SK-N-SH (cell line): ENCODE measurements at regions not wholly inside any gene's neighbourhood (a gene's known extent, or its start where the extent isn't known, plus 50 kb on each side); places are given as distances from the start of the nearest gene placed in this dataset.

Experiments
- CTCF ChIA-PET: fragments of 300-600, 350-600 bp; formaldehyde crosslinking; extraction: SDS; loops from one replicate; lab custom pipeline; 2021; lab: Yijun Ruan, JAX
- POLR2A ChIA-PET: fragments of 350-600 bp; sonication (Branson Sonifier 250); formaldehyde crosslinking; extraction: SDS; loops from one replicate; lab custom pipeline; 2020; ENCODE audit warnings: antibody characterized with exemption, inconsistent platforms; lab: Yijun Ruan, JAX
- DNase-seq: peaks from one replicate; pipeline ENCODE4 v3.0.0; 2012
- H2AFZ ChIP-seq: fragments of 200-600 bp; sonication (generic); 2 replicates; pipeline ENCODE4 v1.8.1; 2016; ENCODE audit warnings: antibody characterized with exemption, mild to moderate bottlenecking, low read depth
- H3F3A ChIP-seq: fragments of 200-600 bp; sonication (generic); replicated peaks from 2 replicates; pipeline ENCODE3; 2016; ENCODE audit warnings: antibody characterized with exemption, mild to moderate bottlenecking; ENCODE audit not compliant: insufficient read depth
- H3K27ac ChIP-seq, 2 experiments: fragments of 200-500 bp in 1 of 2; fragments of 200-600 bp in 1 of 2; sonication (Bioruptor generic) in 1 of 2; sonication (generic), shearing (Covaris generic) in 1 of 2; 2 replicates each; pipeline versions ENCODE4 v1.5.1 to v1.6.1; 2014 to 2016; ENCODE audit warnings: low read depth in 2 of 2, inconsistent platforms in 1 of 2, low read length in 1 of 2, mild to moderate bottlenecking in 1 of 2, mixed read lengths in 1 of 2
- H3K27me3 ChIP-seq: fragments of 200-600 bp; sonication (generic), shearing (Covaris generic); 2 replicates; pipeline ENCODE4 v1.6.1; 2016; ENCODE audit warnings: mixed run types; ENCODE audit not compliant: insufficient read depth
- H3K36me3 ChIP-seq, 2 experiments: fragments of 200-500 bp in 1 of 2; fragments of 200-600 bp in 1 of 2; sonication (Bioruptor generic) in 1 of 2; sonication (generic) in 1 of 2; replicated peaks in 1 of 2; 2 replicates each; pipeline versions ENCODE3 to v1.5.1; 2014 to 2016; ENCODE audit warnings: low read length in 1 of 2, mild to moderate bottlenecking in 1 of 2; ENCODE audit not compliant: insufficient read depth in 2 of 2, control insufficient read depth in 1 of 2
- H3K4me1 ChIP-seq, 2 experiments: fragments of 200-500 bp in 1 of 2; fragments of 200-600 bp in 1 of 2; sonication (Bioruptor generic) in 1 of 2; sonication (generic), shearing (Covaris generic) in 1 of 2; 2 replicates each; pipeline versions ENCODE4 v1.5.1 to v1.6.1; 2014 to 2016; ENCODE audit warnings: low read depth in 1 of 2, low read length in 1 of 2, mixed run types in 1 of 2; ENCODE audit not compliant: insufficient read depth in 2 of 2, control insufficient read depth in 1 of 2
- H3K4me2 ChIP-seq: fragments of 200-600 bp; sonication (generic), shearing (Covaris generic); 2 replicates; pipeline ENCODE4 v1.6.1; 2017; ENCODE audit warnings: mixed run types
- H3K4me3 ChIP-seq, 2 experiments: fragments of 200-500 bp in 1 of 2; fragments of 200-600 bp in 1 of 2; sonication (Bioruptor generic) in 1 of 2; sonication (generic), shearing (Covaris generic) in 1 of 2; 2 replicates each; pipeline versions ENCODE4 v1.5.1 to v1.8.1; 2014 to 2016; ENCODE audit warnings: low read depth in 2 of 2, inconsistent platforms in 1 of 2, low read length in 1 of 2, mild to moderate bottlenecking in 1 of 2, mixed read lengths in 1 of 2, moderate library complexity in 1 of 2
- H3K79me2 ChIP-seq: fragments of 200-600 bp; sonication (generic); 2 replicates; pipeline ENCODE4 v1.8.1; 2017; ENCODE audit warnings: mild to moderate bottlenecking; ENCODE audit not compliant: insufficient read depth
- H3K9ac ChIP-seq: fragments of 200-600 bp; sonication (generic); 2 replicates; pipeline ENCODE4 v1.6.1; 2017; ENCODE audit warnings: mixed run types
- H3K9me2 ChIP-seq: fragments of 200-600 bp; sonication (generic); 2 replicates; pipeline ENCODE4 v1.6.1; 2017; ENCODE audit warnings: mixed run types
- H3K9me3 ChIP-seq: fragments of 200-600 bp; sonication (generic); 2 replicates; pipeline ENCODE4 v1.6.1; 2017; ENCODE audit warnings: mixed run types, mild to moderate bottlenecking, moderate library complexity
- H4K20me1 ChIP-seq: fragments of 200-600 bp; sonication (generic); 2 replicates; pipeline ENCODE4 v1.6.1; 2017; ENCODE audit warnings: mild to moderate bottlenecking, mixed run types; ENCODE audit not compliant: insufficient read depth
- CTCF ChIP-seq: fragments of 200-600 bp; sonication (generic); IDR thresholded peaks from 2 replicates; pipeline ENCODE4 v1.6.1; 2017; ENCODE audit warnings: antibody characterized with exemption, mild to moderate bottlenecking, moderate library complexity
- EZH2phosphoT487 ChIP-seq: fragments of 200-600 bp; sonication (generic); IDR thresholded peaks from 2 replicates; pipeline ENCODE4 v1.6.1; 2017; ENCODE audit warnings: low read depth, mixed run types, mild to moderate bottlenecking, antibody characterized with exemption, moderate library complexity, borderline replicate concordance
- FOXJ3 ChIP-seq: sonication (generic); formaldehyde crosslinking; IDR thresholded peaks from 2 replicates; pipeline ENCODE4 v1.5.1; 2020; ENCODE audit warnings: mild to moderate bottlenecking, missing genetic modification reagents
- GABPA ChIP-seq: IDR thresholded peaks from 2 replicates; pipeline ENCODE4 v1.4.0; 2012; ENCODE audit warnings: low read depth, mild to moderate bottlenecking
- IRF3 ChIP-seq: fragments of 150-350 bp; IDR thresholded peaks from 2 replicates; pipeline ENCODE4 v1.6.1; 2016; ENCODE audit warnings: mild to moderate bottlenecking, low read depth, low read length
- MAX ChIP-seq: IDR thresholded peaks from 2 replicates; pipeline ENCODE4 v1.4.0; 2012; ENCODE audit warnings: low read depth
- MEF2A ChIP-seq: IDR thresholded peaks from 2 replicates; pipeline ENCODE4 v1.4.0; 2012; ENCODE audit warnings: low read depth, borderline replicate concordance
- MXI1 ChIP-seq: IDR thresholded peaks from 2 replicates; pipeline ENCODE4 v1.6.1; 2012; ENCODE audit warnings: mild to moderate bottlenecking, low read depth, low read length, improper control_type of control experiment
- NFIC ChIP-seq: IDR thresholded peaks from 2 replicates; pipeline ENCODE4 v1.4.0; 2012; ENCODE audit warnings: borderline replicate concordance
- PBX3 ChIP-seq: IDR thresholded peaks from 2 replicates; pipeline ENCODE4; 2012
- POLR2AphosphoS5 ChIP-seq: IDR thresholded peaks from 2 replicates; pipeline ENCODE4 v1.6.1; 2012; ENCODE audit warnings: low read depth, low read length
- SMC3 ChIP-seq: IDR thresholded peaks from 2 replicates; pipeline ENCODE4 v1.6.1; 2012; ENCODE audit warnings: low read depth, low read length, improper control_type of control experiment
- USF2 ChIP-seq: fragments of 150-350 bp; IDR thresholded peaks from 2 replicates; pipeline ENCODE4 v1.6.1; 2017; ENCODE audit warnings: antibody characterized with exemption, low read length, low read depth, borderline replicate concordance
- WGBS: methylation state at CpG from one replicate; pipeline ENCODE4 v1.1.6; 2017; ENCODE audit warnings: low lambda C conversion rate; 5-methylcytosine and 5-hydroxymethylcytosine counted together

GRCh38 chr2:125711075-125711474, 944.9 kb upstream of the GYPC start:
- ChIA-PET POLR2A (no interaction called here), CTCF (interaction anchor here (0.6 kb wide), 1 partner anchor 346 kb away, joined by 3 read pairs; no protein-coding TSS in a partner anchor)
- WGBS: 4% methylated on average over 1 of the region's 1 CpG

GRCh38 chr2:125713533-125713932, 942.4 kb upstream of the GYPC start:
- H3K9me2 ChIP-seq: no peaks in the 10 kb centered on the region
- no peak overlapping the region for H3K4me3 ChIP-seq
- ChIA-PET CTCF (interaction anchor here (1.2 kb wide), 1 partner anchor 815 kb away, joined by 3 read pairs; no protein-coding TSS in a partner anchor), POLR2A (no interaction called here)
- no peak for TF ChIP-seq NFIC
- TF ChIP-seq FOXJ3 (CRISPR knock-in tag): no peak
- TF ChIP-seq GABPA: no peak
- no peak overlapping the region for H3K9ac ChIP-seq
- H3K9me3 ChIP-seq: no peaks in the 10 kb centered on the region
- H3K4me1 ChIP-seq: no peaks in the 10 kb centered on the region
- 11% methylated on average over 6 of the region's 6 CpGs for WGBS
- H3K27me3 ChIP-seq: no peaks in the 10 kb centered on the region
- DNase-seq: no peak
- no peaks in the 10 kb centered on the region for H4K20me1 ChIP-seq
- H2AFZ ChIP-seq: no peak overlapping the region
- no peaks in the 10 kb centered on the region for H3F3A ChIP-seq
- no peaks in the 10 kb centered on the region for H3K36me3 ChIP-seq
- H3K27ac ChIP-seq: no peak overlapping the region
- H3K79me2 ChIP-seq: no peaks in the 10 kb centered on the region
- H3K4me2 ChIP-seq: no peak overlapping the region

More at GRCh38 chr2:125711075-125711474, 944.9 kb upstream of the GYPC start:
- Histone ChIP-seq H3K36me3 (no peaks in the 10 kb centered on the region), H3K4me2 (no peak overlapping the region), H3K79me2 (no peaks in the 10 kb centered on the region), H4K20me1 (no peaks in the 10 kb centered on the region), H3K4me1 (no peaks in the 10 kb centered on the region), H3K9ac (no peak overlapping the region), H2AFZ (no peak overlapping the region), H3K9me3 (no peaks in the 10 kb centered on the region), H3F3A (no peaks in the 10 kb centered on the region), H3K27me3 (no peaks in the 10 kb centered on the region), H3K9me2 (no peaks in the 10 kb centered on the region), H3K4me3 (no peak overlapping the region), H3K27ac (no peak overlapping the region)
- no peak for DNase-seq
- TF ChIP-seq EZH2phosphoT487 (no peak), IRF3 (no peak), PBX3 (no peak), MEF2A (no peak), MAX (no peak)

- Histone ChIP-seq H3K27ac (no peak overlapping the region), H3K9me2 (no peaks in the 10 kb centered on the region), H3K36me3 (no peaks in the 10 kb centered on the region), H3K9me3 (no peaks in the 10 kb centered on the region), H3F3A (no peaks in the 10 kb centered on the region), H4K20me1 (no peaks in the 10 kb centered on the region), H3K79me2 (no peaks in the 10 kb centered on the region), H2AFZ (no peak overlapping the region), H3K4me2 (no peak overlapping the region), H3K27me3 (no peaks in the 10 kb centered on the region), H3K4me1 (no peaks in the 10 kb centered on the region), H3K4me3 (no peak overlapping the region), H3K9ac (no peak overlapping the region)
- ChIA-PET POLR2A (no interaction called here), CTCF (no interaction called here)
- 21% methylated on average over 8 of the region's 14 CpGs for WGBS
- no peak for DNase-seq
- no peak for TF ChIP-seq USF2
- TF ChIP-seq SMC3: no peak
- no peak for TF ChIP-seq CTCF
- TF ChIP-seq MXI1: no peak
- TF ChIP-seq MAX: no peak
- TF ChIP-seq POLR2AphosphoS5: no peak
- TF ChIP-seq GABPA: no peak
- TF ChIP-seq PBX3: no peak
Observed at GRCh38 chr2:125721072-125721721, 934.8 kb upstream of the GYPC start.
